ENCODE measurements at regions not wholly inside any gene's neighbourhood (a gene's known extent, or its start where the extent isn't known, plus 50 kb on each side); places are given as distances from the start of the nearest gene placed in this dataset.

DNA sequence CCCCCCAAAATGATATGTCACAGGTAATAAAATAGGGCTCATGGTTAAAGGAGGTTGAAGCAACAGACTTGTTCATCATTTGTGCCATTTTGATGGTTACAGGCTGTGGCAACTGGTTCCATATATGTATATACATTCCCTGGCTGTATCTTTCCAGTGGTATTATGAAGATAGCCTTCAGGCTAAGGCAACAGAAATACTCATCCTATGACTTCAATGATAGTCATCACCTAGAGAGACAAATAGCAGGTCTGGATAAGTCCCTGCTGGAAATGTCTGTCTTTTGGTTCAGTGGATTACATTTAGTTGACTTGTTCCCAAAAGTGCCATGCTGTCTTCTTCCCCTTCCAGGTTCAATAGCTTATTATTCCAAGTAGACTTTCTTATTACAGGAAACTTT is 997.4 kb downstream of the FLRT2 start:
- peaks cover 6% of the 10 kb centered on the region for H3K9me3 ChIP-seq (replicated peaks; ENCODE audit: control insufficient read depth, insufficient read depth, low read length)
- no peaks in the 10 kb centered on the region for H3K9me1 ChIP-seq (replicated peaks; ENCODE audit: control insufficient read depth, extremely low read depth, insufficient read depth, low read length)
- ChIA-PET CTCF (no interaction called here), POLR2A (no interaction called here)
- H3K27ac ChIP-seq (ENCODE audit: insufficient read depth, low read depth, low read length), result no peak overlapping the region
- H3K36me3 ChIP-seq (ENCODE audit: control insufficient read depth in 2 of 2, extremely low read depth in 1 of 2, insufficient read depth in 2 of 2, low read length in 2 of 2), result no peaks in the 10 kb centered on the region
- no peak overlapping the region for H3K9ac ChIP-seq (replicated peaks; ENCODE audit: extremely low read depth, insufficient read depth, low read length)
- H2AFZ ChIP-seq (ENCODE audit: low read depth, low read length), result no peak overlapping the region
- dilution Hi-C loops (cut with MboI; ENCODE audit: extremely low pct_ligation_motif_present, low sequenced_read_pairs), result no loop called here
- no peaks in the 10 kb centered on the region for H3K4me1 ChIP-seq (ENCODE audit: control insufficient read depth, extremely low read depth, insufficient read depth, low read length)
- H3K4me3 ChIP-seq (replicated peaks in 1 of 3; ENCODE audit: insufficient read depth in 1 of 3, low read depth in 1 of 3, low read length in 3 of 3), result no peak overlapping the region
- TF ChIP-seq GATA2 (IDR thresholded peaks at IDR 0.05; ENCODE audit: insufficient read depth, insufficient read length, low read depth, low read length), result no peak
- no peaks in the 10 kb centered on the region for H4K20me1 ChIP-seq (replicated peaks; ENCODE audit: control insufficient read depth, extremely low read depth, insufficient read depth, low read length)
- no peak overlapping the region for H3K4me2 ChIP-seq (ENCODE audit: insufficient read depth, low read length)
- no peaks in the 10 kb centered on the region for H3K79me2 ChIP-seq (ENCODE audit: control insufficient read depth, insufficient read depth, low read length)
- DNase-seq (ENCODE audit: low read depth, low spot score) (no peak), FAIRE-seq (no peak)
- H3K27me3 ChIP-seq (ENCODE audit: control insufficient read depth in 2 of 2, insufficient read depth in 2 of 2, low read length in 2 of 2), result no peaks in the 10 kb centered on the region
- intact Hi-C loops (cut with micrococcal nuclease), result no loop called here
- no TSS peak for BruUV-seq (replicated peaks)

DNA sequence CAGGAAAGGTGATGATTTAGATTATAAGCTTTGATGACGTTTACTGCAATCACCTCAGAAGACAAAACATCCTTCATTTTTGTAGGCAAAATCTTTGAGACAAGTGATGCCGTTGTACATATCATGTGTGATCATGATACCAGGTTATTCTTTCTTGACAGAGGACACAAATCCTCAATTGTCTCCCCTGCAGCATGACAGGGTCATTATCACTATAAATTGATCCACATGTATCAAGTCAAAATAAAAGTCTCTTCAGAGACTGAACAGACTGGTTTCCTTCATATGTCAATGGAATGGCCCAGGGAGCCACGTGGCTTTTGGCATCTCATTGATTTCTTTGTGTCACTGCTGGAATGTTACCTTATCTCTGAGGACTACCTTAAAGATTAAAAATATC is 995.7 kb downstream of the FLRT2 start:
- dilution Hi-C loops (cut with MboI; ENCODE audit: extremely low pct_ligation_motif_present, low sequenced_read_pairs), result no loop called here
- intact Hi-C loops (cut with micrococcal nuclease), result no loop called here

More for the DNA sequence above, 995.7 kb downstream of the FLRT2 start:
- CTCF ChIA-PET, result no interaction called here
- no TSS peak for BruUV-seq (replicated peaks)
- Histone ChIP-seq H3K4me1 (ENCODE audit: control insufficient read depth, extremely low read depth, insufficient read depth, low read length) (no peaks in the 10 kb centered on the region), H3K9me3 (replicated peaks; ENCODE audit: control insufficient read depth, insufficient read depth, low read length) (peaks cover 5% of the 10 kb centered on the region), H3K4me3 (replicated peaks in 1 of 3; ENCODE audit: insufficient read depth in 1 of 3, low read depth in 1 of 3, low read length in 3 of 3) (no peak overlapping the region), H3K27ac (ENCODE audit: insufficient read depth, low read depth, low read length) (no peak overlapping the region), H3K9ac (replicated peaks; ENCODE audit: extremely low read depth, insufficient read depth, low read length) (no peak overlapping the region), H3K27me3 (ENCODE audit: control insufficient read depth in 2 of 2, insufficient read depth in 2 of 2, low read length in 2 of 2) (no peaks in the 10 kb centered on the region), H3K36me3 (ENCODE audit: control insufficient read depth in 2 of 2, extremely low read depth in 1 of 2, insufficient read depth in 2 of 2, low read length in 2 of 2) (no peaks in the 10 kb centered on the region), H3K9me1 (replicated peaks; ENCODE audit: control insufficient read depth, extremely low read depth, insufficient read depth, low read length) (no peaks in the 10 kb centered on the region), H2AFZ (ENCODE audit: low read depth, low read length) (no peak overlapping the region), H3K4me2 (ENCODE audit: insufficient read depth, low read length) (no peak overlapping the region), H4K20me1 (replicated peaks; ENCODE audit: control insufficient read depth, extremely low read depth, insufficient read depth, low read length) (no peaks in the 10 kb centered on the region), H3K79me2 (ENCODE audit: control insufficient read depth, insufficient read depth, low read length) (no peaks in the 10 kb centered on the region)
- DNase-seq (ENCODE audit: low read depth, low spot score) (no peak), FAIRE-seq (no peak)
- POLR2A ChIA-PET, result no interaction called here
- TF ChIP-seq GATA2 (IDR thresholded peaks at IDR 0.05; ENCODE audit: insufficient read depth, insufficient read length, low read depth, low read length), result no peak
